ENCODE measurements at regions not wholly inside any gene's neighbourhood (a gene's known extent, or its start where the extent isn't known, plus 50 kb on each side); places are given as distances from the start of the nearest gene placed in this dataset.

- no peak for DNase-seq (ENCODE audit: low read depth)
Observed at GRCh38 chr13:105527127-105527526, 1008.3 kb downstream of the EFNB2 start.

DNA sequence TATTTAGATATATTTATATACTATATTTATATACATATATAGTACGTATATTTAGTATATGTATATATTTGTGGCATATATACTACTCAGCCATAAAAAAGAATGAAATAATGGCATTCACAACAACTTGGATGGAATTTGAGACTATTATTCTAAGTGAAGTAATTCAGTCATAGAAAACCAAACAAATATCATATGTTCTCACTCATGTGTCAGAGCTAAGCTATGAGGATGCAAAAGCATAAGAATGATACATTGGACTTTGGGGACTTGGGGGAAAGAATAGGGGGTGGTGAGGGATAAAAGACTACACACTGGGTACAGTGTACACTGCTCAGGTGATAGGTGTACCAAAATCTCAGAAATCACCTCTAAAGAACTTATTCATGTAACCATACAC is 1015.7 kb downstream of the EFNB2 start:
- no peak for DNase-seq (ENCODE audit: low read depth)

DNA sequence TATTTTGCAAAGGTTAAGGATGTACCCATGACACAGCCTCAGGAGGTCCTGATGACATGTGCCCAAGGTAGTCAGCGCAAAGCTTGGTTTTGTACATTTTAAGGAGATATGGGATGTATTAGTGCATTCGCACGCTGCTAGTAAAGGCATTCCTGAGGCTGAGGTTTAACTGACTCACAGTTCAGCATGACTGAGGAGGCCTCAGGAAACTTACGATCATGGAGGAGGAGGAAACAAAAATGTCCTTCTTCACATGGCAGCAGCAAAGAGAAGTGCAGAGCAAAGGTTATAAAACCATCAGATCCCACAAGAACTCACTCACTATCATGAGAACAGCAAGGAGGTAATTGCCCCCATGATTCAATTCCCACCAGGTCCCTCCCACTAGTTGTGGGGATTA is 1017.4 kb downstream of the EFNB2 start:
- DNase-seq (ENCODE audit: low read depth): no peak

DNA sequence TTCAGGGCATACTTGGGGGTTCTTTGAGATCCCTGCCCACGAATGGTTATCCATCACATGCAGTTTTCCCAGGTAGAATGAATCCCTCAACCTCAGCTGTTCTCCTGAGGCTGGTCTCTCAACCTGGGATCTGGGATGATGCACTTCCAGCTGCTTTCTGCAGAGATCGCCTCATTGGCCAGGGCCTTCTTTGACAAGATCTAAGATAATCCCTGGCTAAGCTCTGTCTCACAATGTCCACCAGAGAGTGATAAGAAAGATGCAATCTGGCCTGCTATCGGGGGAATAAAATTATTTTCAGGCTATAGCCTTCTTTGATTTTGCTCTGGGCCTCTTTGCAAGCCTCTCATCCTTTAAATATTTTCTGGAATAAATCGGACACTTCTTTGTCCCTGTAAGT is 1021.1 kb downstream of the EFNB2 start:
- DNase-seq (ENCODE audit: low read depth): no peak

GRCh38 chr13:105513448-105513847 is 1022.0 kb downstream of the EFNB2 start:
- no peak for DNase-seq (ENCODE audit: low read depth)

DNA sequence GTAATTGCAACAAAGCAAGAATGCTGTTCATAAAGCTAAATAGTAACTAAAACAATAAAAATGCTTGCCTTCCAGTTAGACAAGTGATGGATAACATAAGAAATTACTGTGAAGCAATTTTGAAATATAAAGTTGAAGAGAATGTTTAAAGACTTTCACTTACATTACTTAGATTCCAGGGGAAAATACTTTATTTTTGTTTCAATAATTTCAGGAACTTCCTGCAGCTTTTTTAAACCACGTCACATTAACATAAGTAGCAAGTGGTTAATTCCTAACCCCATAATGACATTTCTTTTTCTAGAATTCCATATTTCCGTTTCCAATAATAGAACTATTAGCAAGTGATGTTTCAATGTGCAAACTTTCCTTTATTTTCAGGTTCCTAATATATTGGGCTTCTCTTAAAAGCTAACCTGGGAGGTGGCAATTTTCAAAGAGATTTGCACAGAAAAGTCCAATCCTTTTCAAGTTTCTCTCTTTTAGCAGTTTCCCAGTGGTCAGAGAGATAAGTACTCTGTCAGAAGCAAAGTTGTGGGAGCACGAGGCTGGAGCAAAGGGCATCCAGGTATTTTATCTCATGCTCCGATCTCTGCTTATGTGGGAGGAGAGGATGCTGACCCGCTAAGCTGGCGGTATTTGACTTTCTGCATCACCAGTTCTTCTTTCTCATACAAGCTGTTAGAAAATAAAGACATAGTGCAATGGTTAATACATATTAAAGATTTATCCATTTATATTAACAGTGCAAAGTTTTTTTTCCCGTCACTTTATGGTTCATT is 1025.3 kb downstream of the EFNB2 start:
- DNase-seq (ENCODE audit: low read depth): no peak

DNA sequence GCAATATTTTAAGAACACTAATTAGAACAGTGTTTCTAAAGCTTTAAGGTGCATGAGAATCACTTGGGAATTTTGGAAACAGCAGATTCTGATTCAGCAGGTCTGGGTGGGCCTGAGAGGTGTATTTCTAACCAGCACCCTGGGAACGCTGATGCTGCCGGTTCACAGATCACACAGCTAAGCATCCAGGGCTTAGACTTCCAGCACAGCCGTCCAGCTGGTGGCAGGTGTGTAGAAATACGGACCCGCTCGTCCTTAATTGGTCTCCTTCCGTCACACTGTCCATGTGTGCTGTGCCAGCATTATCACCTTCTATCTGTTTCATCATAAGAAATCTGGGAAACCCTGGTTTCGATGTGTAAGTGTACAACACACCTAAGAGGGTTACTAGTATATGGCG is 1029.0 kb downstream of the EFNB2 start:
- DNase-seq (ENCODE audit: low read depth): no peak

DNA sequence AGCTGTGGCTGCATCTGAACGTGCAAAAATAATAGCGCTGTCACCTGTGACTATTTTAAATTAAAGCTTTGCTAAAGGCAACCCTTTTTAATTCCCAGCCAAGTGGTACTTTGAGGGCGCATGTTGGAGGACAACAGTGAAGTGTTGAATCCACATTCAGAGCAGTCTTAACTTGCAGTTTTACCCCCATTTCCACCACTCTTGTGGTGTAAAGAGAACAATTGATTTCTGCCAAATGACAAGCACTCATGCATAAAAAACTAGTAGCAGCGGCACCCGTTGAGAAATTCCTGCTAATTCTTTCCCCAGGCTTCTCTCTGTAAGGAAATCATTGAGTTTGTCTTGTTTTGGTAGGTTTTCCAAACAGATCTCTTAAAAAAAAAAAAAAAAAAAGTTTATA is 1033.3 kb downstream of the EFNB2 start:
- no peak for DNase-seq (ENCODE audit: low read depth)

- DNase-seq (ENCODE audit: low read depth): no peak
Observed at GRCh38 chr13:105497597-105497996, 1037.9 kb downstream of the EFNB2 start.

DNA sequence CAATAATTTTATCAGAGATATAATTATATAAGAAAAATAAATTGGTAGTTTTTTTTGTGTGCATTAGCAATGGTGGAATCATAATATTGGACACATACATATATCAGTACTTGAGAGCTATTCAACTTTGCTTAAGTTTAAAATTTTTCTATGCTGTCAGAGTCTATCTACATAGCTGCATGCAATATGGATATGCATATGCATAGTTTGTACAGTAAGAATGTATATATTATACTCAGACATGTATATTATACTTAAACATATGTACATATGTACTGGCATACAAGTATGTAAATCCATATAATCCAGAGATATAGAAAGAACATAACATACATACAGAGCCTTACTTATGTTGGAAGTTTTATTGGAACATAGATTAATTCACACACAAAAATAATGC is 1043.2 kb downstream of the EFNB2 start:
- DNase-seq (ENCODE audit: low read depth): no peak

- no peak for DNase-seq (ENCODE audit: low read depth)
Observed at GRCh38 chr13:105491345-105491744, 1044.1 kb downstream of the EFNB2 start.

DNA sequence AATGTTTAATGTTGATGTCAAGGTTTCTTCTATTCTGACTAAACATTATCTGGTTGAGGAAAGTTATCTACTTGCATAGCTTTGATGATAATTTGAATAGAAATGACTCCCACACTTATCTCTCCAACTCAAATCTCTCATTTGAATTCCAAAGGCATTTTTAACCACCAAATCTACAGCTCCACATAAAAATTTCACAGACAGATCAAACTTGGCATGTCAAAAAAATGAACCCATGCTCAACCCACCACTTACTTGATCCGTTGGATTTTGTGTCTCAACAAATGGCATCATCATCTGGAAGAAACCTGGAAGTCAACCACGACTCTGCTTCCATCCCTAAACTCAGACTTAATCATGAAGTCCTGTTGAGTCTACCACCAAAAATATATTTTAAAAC is 1050.4 kb downstream of the EFNB2 start:
- DNase-seq (ENCODE audit: low read depth): no peak

DNA sequence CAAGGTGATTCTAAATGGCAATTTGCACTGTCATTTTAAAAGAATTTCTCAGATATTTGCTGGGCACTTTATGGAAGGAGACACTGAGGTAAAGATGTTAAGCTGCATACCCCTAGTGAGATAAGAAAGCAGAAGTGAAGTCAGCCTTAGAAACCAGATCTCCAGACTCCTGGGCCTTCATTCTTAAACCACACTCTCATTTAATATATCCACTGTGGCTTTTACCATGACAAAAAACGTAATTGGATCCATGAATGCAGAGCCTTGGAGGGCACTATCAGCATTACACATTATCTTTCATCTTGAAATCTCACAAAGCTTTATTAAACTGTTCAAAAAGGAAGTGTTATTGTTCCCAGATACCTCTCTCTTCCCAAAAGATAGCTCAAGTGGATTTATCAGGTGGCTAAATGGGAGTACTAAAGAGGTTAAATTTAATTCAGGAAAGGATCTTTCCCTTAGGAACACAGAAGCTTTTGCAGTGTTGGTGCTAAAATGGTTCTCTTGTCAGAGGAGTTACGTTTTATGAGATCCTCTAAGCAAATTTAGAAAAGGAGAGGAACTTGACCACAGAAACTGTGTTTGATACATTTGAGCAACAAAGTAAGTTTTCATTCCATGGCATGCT is 1060.4 kb downstream of the EFNB2 start:
- DNase-seq (ENCODE audit: low read depth): no peak

GRCh38 chr13:105471673-105472072 is 1063.8 kb downstream of the EFNB2 start:
- no peak for DNase-seq (ENCODE audit: low read depth)

GRCh38 chr13:105466376-105466775 is 1069.1 kb downstream of the EFNB2 start:
- no peak for DNase-seq (ENCODE audit: low read depth)

DNA sequence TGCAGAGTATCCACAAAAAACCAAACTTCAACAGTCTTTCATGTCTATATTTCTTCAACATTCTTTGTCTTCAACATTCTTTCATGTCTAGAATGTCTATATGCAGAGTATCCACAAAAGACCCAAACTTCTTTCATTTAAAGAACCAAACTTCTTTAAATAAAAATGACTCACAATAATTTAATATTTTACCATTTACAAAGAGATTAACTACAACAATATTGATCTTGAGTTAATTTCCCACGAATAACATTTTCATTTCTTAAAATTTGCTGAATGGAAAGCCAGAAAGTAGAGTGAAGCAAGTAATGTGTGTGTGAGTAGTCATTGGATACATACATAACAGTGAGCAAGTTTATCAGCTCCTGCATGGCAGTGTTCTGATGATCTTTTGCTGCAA is 1069.7 kb downstream of the EFNB2 start, which contains the start of gene DAOA:
DAOA (plus strand) TSS at position 301 of the 400 bp plus-strand sequence.
- DNase-seq (ENCODE audit: low read depth): no peak

DNA sequence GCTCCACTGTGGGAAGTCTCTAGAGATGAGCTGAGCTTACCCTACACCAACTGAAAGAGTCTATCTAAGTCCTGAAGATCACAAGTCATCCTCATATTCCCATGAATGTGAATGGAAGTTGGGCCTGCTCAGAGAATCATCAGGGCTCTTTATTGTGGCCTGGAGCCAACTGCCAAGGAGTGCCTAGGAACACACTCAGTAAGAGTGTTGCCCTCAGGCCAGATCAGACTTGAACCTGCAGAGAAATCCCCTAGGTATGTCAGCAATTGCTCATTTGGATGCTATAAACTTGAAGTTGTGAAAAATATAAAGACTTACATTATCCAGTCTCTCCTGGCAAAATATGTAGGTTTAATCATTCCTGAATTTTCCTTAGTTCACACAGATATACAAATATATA is 1070.2 kb downstream of the EFNB2 start:
- no peak for DNase-seq (ENCODE audit: low read depth)

DNA sequence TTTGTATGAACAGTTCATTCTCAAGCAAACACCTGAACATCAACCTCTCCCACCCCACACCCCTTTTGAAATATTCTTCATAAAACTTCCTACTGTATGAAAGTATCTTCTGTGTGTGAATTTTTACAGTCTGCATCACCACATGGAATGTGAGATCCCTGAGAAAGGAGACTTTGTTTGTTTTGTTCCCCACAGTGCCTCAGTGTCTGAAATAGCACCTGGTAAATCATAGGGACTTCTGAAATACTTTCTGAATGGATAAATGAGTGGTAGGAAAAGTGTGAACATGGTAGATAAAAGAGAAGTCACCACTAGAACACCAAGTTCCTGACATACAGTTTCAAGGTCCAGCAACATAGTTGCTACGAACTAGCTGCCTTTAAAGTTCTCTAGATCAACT is 1071.2 kb downstream of the EFNB2 start:
- DNase-seq (ENCODE audit: low read depth): no peak

- no peak for DNase-seq (ENCODE audit: low read depth)
Observed at GRCh38 chr13:105463011-105463501, 1072.4 kb downstream of the EFNB2 start.

GRCh38 chr13:105462098-105462497 is 1073.4 kb downstream of the EFNB2 start:
- DNase-seq (ENCODE audit: low read depth): no peak

DNA sequence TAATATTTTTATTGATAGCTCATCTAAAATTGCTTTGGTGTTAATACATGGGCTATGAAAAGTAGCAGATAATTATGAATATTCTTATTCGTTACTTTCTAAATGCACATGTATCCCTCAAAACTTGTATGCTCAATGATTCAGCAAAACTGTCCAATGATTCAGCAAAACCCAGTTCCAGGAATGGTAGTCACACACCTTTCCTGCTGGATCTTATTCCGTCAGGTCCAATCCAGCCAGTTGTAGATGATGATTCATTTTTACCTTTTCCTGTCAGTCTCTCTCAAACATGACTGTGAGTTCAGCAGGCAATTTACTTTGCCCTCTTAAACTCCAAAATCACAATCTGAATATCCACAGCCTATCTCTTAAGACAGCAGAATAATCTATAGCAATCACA is 1082.6 kb downstream of the EFNB2 start:
- DNase-seq (ENCODE audit: low read depth): no peak

DNA sequence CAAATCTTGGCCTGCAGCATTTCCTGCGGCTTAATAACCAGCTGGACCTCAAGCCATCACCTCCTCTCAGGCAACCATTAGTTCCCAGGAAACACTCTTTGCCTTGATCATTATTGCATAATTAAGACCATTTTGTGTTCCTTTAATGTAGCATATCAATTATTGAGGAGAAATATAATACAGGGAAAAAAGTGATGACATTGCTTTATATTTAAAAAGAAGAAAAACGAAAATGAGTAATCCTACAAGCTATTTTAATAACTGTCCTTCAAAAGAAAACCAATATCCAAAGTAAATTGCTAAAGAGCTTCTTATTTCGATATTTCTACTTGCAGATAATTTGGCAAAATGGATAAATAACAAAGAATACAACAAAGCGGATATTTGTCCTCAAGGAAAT is 1084.7 kb downstream of the EFNB2 start:
- DNase-seq (ENCODE audit: low read depth): no peak

DNA sequence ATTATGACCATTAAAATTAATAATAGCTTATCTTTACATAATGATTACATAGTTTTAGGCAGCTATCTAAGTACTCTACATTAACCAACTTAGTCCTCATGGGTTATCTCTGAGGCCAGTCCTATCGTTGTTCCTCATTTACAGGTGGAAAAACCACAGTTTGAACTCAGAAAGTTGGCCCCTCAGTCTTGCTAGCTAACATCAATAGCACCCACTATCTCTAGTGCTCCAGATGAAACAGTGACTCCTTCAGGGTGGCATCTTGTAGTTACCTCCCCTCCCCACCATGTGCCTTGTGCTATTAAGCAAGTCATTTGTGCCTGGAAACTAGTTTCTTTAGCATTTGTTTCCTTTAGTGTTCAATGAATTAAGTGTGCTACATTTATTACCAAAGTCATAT is 1086.7 kb downstream of the EFNB2 start:
- DNase-seq (ENCODE audit: low read depth): no peak

DNA sequence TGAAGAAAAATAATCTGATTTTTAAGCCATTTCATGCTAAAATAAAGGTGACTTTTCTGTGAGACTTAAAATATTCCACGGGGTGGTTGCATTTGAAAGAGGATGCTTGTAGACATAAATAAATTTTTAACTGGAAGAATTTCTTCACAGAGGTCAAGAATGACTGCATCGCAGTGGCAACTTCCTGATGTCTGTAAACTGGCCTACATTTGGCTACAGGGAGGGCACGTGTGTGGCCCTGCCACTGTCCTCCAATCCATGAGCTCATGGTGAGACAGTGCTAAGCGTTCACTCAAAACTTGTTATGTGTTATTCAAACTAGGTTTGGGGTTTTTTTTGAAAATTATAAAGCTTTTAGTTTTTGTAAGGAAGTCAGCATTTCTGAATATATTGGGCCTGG is 1089.3 kb downstream of the EFNB2 start:
- DNase-seq (ENCODE audit: low read depth): no peak

Data from stimulated activated CD4-positive, alpha-beta T cell treated with anti-CD3 and anti-CD28 coated beads, Interleukin-2, amount 100 ng/mL, for 4 hours (primary cell).